Colonic mucosa (tissue), 4 donors: ENCODE measurements at regions not wholly inside any gene's neighbourhood (a gene's known extent, or its start where the extent isn't known, plus 50 kb on each side); places are given as distances from the start of the nearest gene placed in this dataset.

ENCODE experiments used
- DNase-seq: peaks from one replicate; pipeline ENCODE4 v3.0.0-alpha.2; 2020
- H3K27ac ChIP-seq: fragments of 200-600 bp; one replicate; pipeline ENCODE4 v1.8.0; 2021
- H3K27me3 ChIP-seq: fragments of 200-600 bp; one replicate; pipeline ENCODE4 v1.8.0; 2021
- H3K36me3 ChIP-seq: fragments of 200-600 bp; one replicate; pipeline ENCODE4 v1.8.0; 2021
- H3K4me1 ChIP-seq: fragments of 200-600 bp; one replicate; pipeline ENCODE4 v1.8.0; 2021; ENCODE audit warnings: mild to moderate bottlenecking
- H3K4me3 ChIP-seq: fragments of 200-600 bp; one replicate; pipeline ENCODE4 v1.8.0; 2021
- H3K9ac ChIP-seq, 2 donors: one replicate each; pipeline ENCODE4 v1.7.0; 2013; ENCODE audit warnings: control low read depth in 2 of 2, low read depth in 2 of 2, low read length in 2 of 2
- H3K9me3 ChIP-seq: fragments of 200-600 bp; one replicate; pipeline ENCODE4 v1.8.0; 2021
- CTCF ChIP-seq: fragments of 200-600 bp; IDR thresholded peaks from one replicate; pipeline ENCODE4 v1.8.0; 2022; ENCODE audit warnings: antibody characterized with exemption, mild to moderate bottlenecking
- intact Hi-C: fragments of 100-400 bp; cut with DNase I; formaldehyde crosslinking; loops from one replicate; pipeline ENCODE4 v1.14.1; 2022
- donor health status: healthy.
- donor health status: DM: no; HTN: no; CAD: no.
- donor health status: DM: no; HTN: no; CAD: no.

GRCh38 chr4:45530498-45530897, 593.4 kb downstream of the GABRG1 start:
- H3K4me1 ChIP-seq, result no peaks in the 10 kb centered on the region
- H3K27ac ChIP-seq, result no peak overlapping the region
- no peak overlapping the region for H3K4me3 ChIP-seq
- DNase-seq, result no peak
- intact Hi-C loops, result no loop called here
- no peak overlapping the region for H3K9ac ChIP-seq
- H3K9me3 ChIP-seq, result no peaks in the 10 kb centered on the region
- no peaks in the 10 kb centered on the region for H3K36me3 ChIP-seq
- H3K27me3 ChIP-seq, result no peaks in the 10 kb centered on the region
- no peak for TF ChIP-seq CTCF

GRCh38 chr4:45527160-45527559, 596.7 kb downstream of the GABRG1 start:
- no peak for TF ChIP-seq CTCF
- Histone ChIP-seq H3K9me3 (no peaks in the 10 kb centered on the region), H3K36me3 (no peaks in the 10 kb centered on the region), H3K9ac (no peak overlapping the region), H3K27ac (no peak overlapping the region), H3K4me1 (no peaks in the 10 kb centered on the region), H3K27me3 (no peaks in the 10 kb centered on the region), H3K4me3 (no peak overlapping the region)
- intact Hi-C loops, result no loop called here
- no peak for DNase-seq

- no peak for TF ChIP-seq CTCF
- Histone ChIP-seq H3K9me3 (no peaks in the 10 kb centered on the region), H3K27ac (no peak overlapping the region), H3K4me1 (no peaks in the 10 kb centered on the region), H3K27me3 (no peaks in the 10 kb centered on the region), H3K9ac (no peak overlapping the region), H3K4me3 (no peak overlapping the region), H3K36me3 (no peaks in the 10 kb centered on the region)
- intact Hi-C loops, result no loop called here
- DNase-seq, result no peak
These were observed 605.0 kb downstream of the GABRG1 start for GRCh38 chr4:45518832-45519231.

GRCh38 chr4:45502471-45502870, 621.4 kb downstream of the GABRG1 start:
- Histone ChIP-seq H3K9ac (no peak overlapping the region), H3K9me3 (no peaks in the 10 kb centered on the region), H3K36me3 (no peaks in the 10 kb centered on the region), H3K4me3 (no peak overlapping the region), H3K4me1 (no peaks in the 10 kb centered on the region), H3K27me3 (no peaks in the 10 kb centered on the region), H3K27ac (no peak overlapping the region)
- intact Hi-C loops, result no loop called here
- DNase-seq, result no peak
- no peak for TF ChIP-seq CTCF

GRCh38 chr4:45484740-45485139, 639.1 kb downstream of the GABRG1 start:
- no peaks in the 10 kb centered on the region for H3K36me3 ChIP-seq
- no peak overlapping the region for H3K4me3 ChIP-seq
- no peak overlapping the region for H3K27ac ChIP-seq
- intact Hi-C loops, result no loop called here
- no peaks in the 10 kb centered on the region for H3K9me3 ChIP-seq
- TF ChIP-seq CTCF, result no peak
- no peak overlapping the region for H3K9ac ChIP-seq
- no peaks in the 10 kb centered on the region for H3K27me3 ChIP-seq
- H3K4me1 ChIP-seq, result no peaks in the 10 kb centered on the region
- no peak for DNase-seq

- no peak overlapping the region for H3K4me3 ChIP-seq
- no peak for DNase-seq
- TF ChIP-seq CTCF, result no peak
- H3K27ac ChIP-seq, result no peak overlapping the region
- H3K36me3 ChIP-seq, result no peaks in the 10 kb centered on the region
- H3K4me1 ChIP-seq, result no peaks in the 10 kb centered on the region
- no peak overlapping the region for H3K9ac ChIP-seq
- no peaks in the 10 kb centered on the region for H3K27me3 ChIP-seq
- intact Hi-C loops, result no loop called here
- H3K9me3 ChIP-seq, result no peaks in the 10 kb centered on the region
These were observed 641.5 kb downstream of the GABRG1 start for GRCh38 chr4:45482346-45482745.
